ENCODE measurements at regions not wholly inside any gene's neighbourhood (a gene's known extent, or its start where the extent isn't known, plus 50 kb on each side); places are given as distances from the start of the nearest gene placed in this dataset.
"Not testable (repeated sequence)": the region's sequence is repeated elsewhere in the genome, so short reads cannot be mapped to it uniquely, and the experiment has no call there.

- no peaks in the 10 kb centered on the region for H3K4me1 ChIP-seq (ENCODE audit: low read length)
- H3K36me3 ChIP-seq (ENCODE audit: insufficient read depth, low read length): no peaks in the 10 kb centered on the region
- H3K27me3 ChIP-seq (ENCODE audit: low read length): no peaks in the 10 kb centered on the region
- no peaks in the 10 kb centered on the region for H4K20me1 ChIP-seq (ENCODE audit: insufficient read depth, low read depth, low read length)
- H3K79me2 ChIP-seq (ENCODE audit: low read length): no peaks in the 10 kb centered on the region
- H3K4me2 ChIP-seq (ENCODE audit: low read depth, low read length, poor library complexity, severe bottlenecking): no peak overlapping the region
- no peak for DNase-seq
- H3K9ac ChIP-seq (ENCODE audit: low read length): no peak overlapping the region
- H3K27ac ChIP-seq (ENCODE audit: low read length): no peak overlapping the region
- no peak overlapping the region for H3K4me3 ChIP-seq (ENCODE audit: low read length)
- H2AFZ ChIP-seq (ENCODE audit: low read length): no peak overlapping the region
- no peaks in the 10 kb centered on the region for H3K9me3 ChIP-seq (ENCODE audit: low read length)
- H3K9me2 ChIP-seq (replicated peaks; ENCODE audit: insufficient read depth, low read length): no peaks in the 10 kb centered on the region
Observed at GRCh38 chr3:124147429-124147828, 155.5 kb upstream of the ROPN1 start.

DNA sequence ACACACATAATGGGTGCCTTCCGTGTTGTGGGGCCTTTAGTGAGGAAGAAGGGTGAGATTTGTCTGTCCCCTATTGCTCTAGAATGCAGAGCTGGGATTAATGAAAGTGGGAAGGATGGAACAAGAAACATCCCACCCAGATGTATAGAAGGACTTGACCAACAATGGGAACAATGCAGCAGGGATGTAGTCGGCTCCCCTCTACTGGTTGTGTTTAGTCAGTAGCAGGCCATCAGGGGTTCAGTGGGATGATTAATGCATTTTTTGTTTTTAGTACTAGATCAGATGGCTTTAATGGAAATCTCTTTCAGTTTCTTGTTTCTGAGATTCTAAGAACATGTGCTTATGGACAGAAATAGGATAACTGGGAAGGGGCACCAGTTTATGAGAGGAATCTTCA lies 156.0 kb upstream of the ROPN1 start:
- Histone ChIP-seq H3K9me3 (ENCODE audit: low read length) (no peaks in the 10 kb centered on the region), H3K79me2 (ENCODE audit: low read length) (no peaks in the 10 kb centered on the region), H3K9ac (ENCODE audit: low read length) (no peak overlapping the region), H3K27ac (ENCODE audit: low read length) (no peak overlapping the region), H3K27me3 (ENCODE audit: low read length) (no peaks in the 10 kb centered on the region), H3K4me1 (ENCODE audit: low read length) (no peaks in the 10 kb centered on the region), H3K4me3 (ENCODE audit: low read length) (no peak overlapping the region), H4K20me1 (ENCODE audit: insufficient read depth, low read depth, low read length) (no peaks in the 10 kb centered on the region), H3K36me3 (ENCODE audit: insufficient read depth, low read length) (no peaks in the 10 kb centered on the region), H3K9me2 (replicated peaks; ENCODE audit: insufficient read depth, low read length) (no peaks in the 10 kb centered on the region), H2AFZ (ENCODE audit: low read length) (no peak overlapping the region), H3K4me2 (ENCODE audit: low read depth, low read length, poor library complexity, severe bottlenecking) (no peak overlapping the region)
- DNase-seq: no peak

DNA sequence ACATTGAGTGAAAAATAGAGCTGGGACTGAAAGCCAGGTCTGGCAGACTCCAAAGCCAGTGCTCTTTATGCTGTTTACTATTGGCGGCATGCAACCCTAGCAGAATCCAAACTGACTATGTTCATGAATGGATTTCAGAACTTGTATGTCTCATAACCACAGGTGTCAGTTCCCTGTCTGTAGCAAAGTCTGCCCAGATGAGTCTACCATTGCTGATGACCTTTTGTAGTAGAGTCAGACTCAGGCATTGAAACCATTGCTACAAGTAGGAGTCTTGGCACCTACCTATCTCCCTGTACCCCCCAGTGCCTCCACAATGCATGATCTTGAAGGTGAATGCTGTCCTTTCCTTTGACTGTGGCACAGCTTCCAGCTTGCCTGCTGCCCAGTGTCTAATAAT lies 157.2 kb upstream of the ROPN1 start:
- Histone ChIP-seq H2AFZ (ENCODE audit: low read length) (no peak overlapping the region), H3K4me1 (ENCODE audit: low read length) (no peaks in the 10 kb centered on the region), H3K36me3 (ENCODE audit: insufficient read depth, low read length) (no peaks in the 10 kb centered on the region), H4K20me1 (ENCODE audit: insufficient read depth, low read depth, low read length) (no peaks in the 10 kb centered on the region), H3K27ac (ENCODE audit: low read length) (no peak overlapping the region), H3K4me3 (ENCODE audit: low read length) (no peak overlapping the region), H3K4me2 (ENCODE audit: low read depth, low read length, poor library complexity, severe bottlenecking) (no peak overlapping the region), H3K9me3 (ENCODE audit: low read length) (no peaks in the 10 kb centered on the region), H3K9ac (ENCODE audit: low read length) (no peak overlapping the region), H3K9me2 (replicated peaks; ENCODE audit: insufficient read depth, low read length) (no peaks in the 10 kb centered on the region), H3K27me3 (ENCODE audit: low read length) (no peaks in the 10 kb centered on the region), H3K79me2 (ENCODE audit: low read length) (no peaks in the 10 kb centered on the region)
- no peak for DNase-seq

DNA sequence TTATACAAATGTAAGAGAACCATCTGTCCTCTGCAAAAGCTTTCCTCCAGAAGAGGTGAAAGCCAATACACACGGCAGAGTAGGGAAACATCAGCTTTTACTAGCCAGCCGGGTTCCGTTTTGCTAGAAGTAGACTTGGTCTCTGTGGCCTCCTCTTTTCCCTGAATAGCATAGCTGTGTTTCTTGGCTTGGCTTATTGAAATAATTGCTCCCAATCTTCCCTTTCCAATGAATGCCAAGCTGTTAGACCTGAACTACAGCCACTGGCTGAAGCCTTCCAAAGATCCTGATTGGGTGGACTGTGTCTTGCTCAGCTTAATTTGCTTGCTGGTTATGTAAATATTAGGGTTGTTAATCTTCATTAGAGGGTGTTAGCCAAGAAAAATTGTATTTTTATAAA lies 157.8 kb upstream of the ROPN1 start:
- DNase-seq: no peak
- no peaks in the 10 kb centered on the region for H3K9me3 ChIP-seq (ENCODE audit: low read length)

GRCh38 chr3:124152891-124153290 lies 161.0 kb upstream of the ROPN1 start:
- DNase-seq; H3K9ac ChIP-seq (ENCODE audit: low read length); H3K9me3 ChIP-seq (ENCODE audit: low read length); H3K36me3 ChIP-seq (ENCODE audit: insufficient read depth, low read length); H3K79me2 ChIP-seq (ENCODE audit: low read length); H3K27ac ChIP-seq (ENCODE audit: low read length); H3K4me2 ChIP-seq (ENCODE audit: low read depth, low read length, poor library complexity, severe bottlenecking); H3K4me1 ChIP-seq (ENCODE audit: low read length); H2AFZ ChIP-seq (ENCODE audit: low read length); H3K4me3 ChIP-seq (ENCODE audit: low read length); H3K27me3 ChIP-seq (ENCODE audit: low read length); H4K20me1 ChIP-seq (ENCODE audit: insufficient read depth, low read depth, low read length); H3K9me2 ChIP-seq (replicated peaks; ENCODE audit: insufficient read depth, low read length): not testable (repeated sequence)

More for the DNA sequence above, 157.8 kb upstream of the ROPN1 start:
- H3K9ac ChIP-seq (ENCODE audit: low read length): no peak overlapping the region
- H4K20me1 ChIP-seq (ENCODE audit: insufficient read depth, low read depth, low read length): no peaks in the 10 kb centered on the region
- no peaks in the 10 kb centered on the region for H3K79me2 ChIP-seq (ENCODE audit: low read length)
- H3K4me1 ChIP-seq (ENCODE audit: low read length): no peaks in the 10 kb centered on the region
- no peaks in the 10 kb centered on the region for H3K36me3 ChIP-seq (ENCODE audit: insufficient read depth, low read length)
- no peak overlapping the region for H3K4me3 ChIP-seq (ENCODE audit: low read length)
- no peaks in the 10 kb centered on the region for H3K9me2 ChIP-seq (replicated peaks; ENCODE audit: insufficient read depth, low read length)
- no peaks in the 10 kb centered on the region for H3K27me3 ChIP-seq (ENCODE audit: low read length)
- no peak overlapping the region for H3K4me2 ChIP-seq (ENCODE audit: low read depth, low read length, poor library complexity, severe bottlenecking)
- no peak overlapping the region for H3K27ac ChIP-seq (ENCODE audit: low read length)
- no peak overlapping the region for H2AFZ ChIP-seq (ENCODE audit: low read length)

DNA sequence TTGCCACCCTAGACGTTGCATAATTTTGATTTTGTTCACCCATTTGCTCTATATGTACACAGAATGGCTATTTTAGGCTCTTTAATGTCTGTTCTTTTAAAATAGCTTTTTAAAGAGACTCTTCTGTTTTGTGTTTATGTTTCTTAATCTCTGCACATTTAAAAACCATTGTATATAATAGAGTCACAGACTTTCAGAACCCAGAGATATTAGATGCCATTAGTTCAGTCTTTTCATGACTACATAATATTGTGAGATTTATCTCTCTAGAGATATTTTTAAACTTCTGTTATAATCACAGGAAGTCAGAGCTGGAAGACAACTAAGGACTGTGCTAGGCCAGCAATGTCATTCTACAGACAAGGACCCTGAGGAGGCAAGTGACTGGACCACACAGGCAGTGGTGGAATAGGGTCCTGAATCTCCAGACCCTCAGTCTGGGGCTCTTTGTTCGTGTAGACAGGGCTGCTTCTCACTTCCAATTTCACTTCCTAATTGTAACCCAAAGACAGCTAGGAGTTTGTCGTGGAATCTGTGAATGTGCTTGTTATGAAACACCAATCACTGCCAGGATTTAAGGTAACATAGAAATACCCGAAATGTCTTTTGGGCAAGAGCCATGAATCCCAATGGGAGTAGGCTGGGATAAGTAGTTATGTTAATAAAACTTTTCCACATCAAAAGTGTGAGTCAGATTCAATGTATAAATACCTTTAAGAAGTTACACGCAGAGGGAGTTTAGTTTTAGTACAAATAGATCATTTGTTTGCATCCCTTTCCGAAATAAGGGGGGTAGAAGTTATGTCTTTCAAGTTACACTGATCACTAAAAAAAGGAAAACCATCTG lies 165.2 kb upstream of the ROPN1 start:
- Histone ChIP-seq H3K9me2 (replicated peaks; ENCODE audit: insufficient read depth, low read length) (no peaks in the 10 kb centered on the region), H3K27ac (ENCODE audit: low read length) (no peak overlapping the region), H3K4me2 (ENCODE audit: low read depth, low read length, poor library complexity, severe bottlenecking) (no peak overlapping the region), H3K9ac (ENCODE audit: low read length) (no peak overlapping the region), H3K36me3 (ENCODE audit: insufficient read depth, low read length) (no peaks in the 10 kb centered on the region), H3K4me3 (ENCODE audit: low read length) (no peak overlapping the region), H3K79me2 (ENCODE audit: low read length) (no peaks in the 10 kb centered on the region), H3K27me3 (ENCODE audit: low read length) (no peaks in the 10 kb centered on the region), H3K4me1 (ENCODE audit: low read length) (no peaks in the 10 kb centered on the region), H3K9me3 (ENCODE audit: low read length) (no peaks in the 10 kb centered on the region), H2AFZ (ENCODE audit: low read length) (no peak overlapping the region), H4K20me1 (ENCODE audit: insufficient read depth, low read depth, low read length) (no peaks in the 10 kb centered on the region)
- DNase-seq: no peak

DNA sequence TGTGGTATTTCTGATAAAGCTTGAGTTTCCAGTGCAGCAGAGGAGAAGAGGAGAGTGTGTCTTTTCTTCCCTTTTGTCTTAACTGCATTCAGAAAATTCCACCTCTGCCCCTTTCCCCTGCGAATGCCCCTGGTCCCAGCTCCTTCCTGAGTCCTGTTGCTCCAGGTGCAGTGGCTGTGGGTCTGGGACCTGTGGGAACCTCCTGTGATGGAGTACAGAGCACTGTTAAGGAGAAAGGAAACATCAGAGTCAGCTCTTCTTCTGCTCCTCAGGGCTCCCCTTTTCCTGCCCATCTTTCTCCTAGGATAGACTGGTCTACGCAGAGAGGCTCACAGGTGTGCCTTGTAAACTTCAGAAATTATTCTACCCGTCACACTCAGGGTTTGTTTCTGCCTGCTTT lies 165.8 kb upstream of the ROPN1 start:
- Histone ChIP-seq H4K20me1 (ENCODE audit: insufficient read depth, low read depth, low read length) (no peaks in the 10 kb centered on the region), H3K9me2 (replicated peaks; ENCODE audit: insufficient read depth, low read length) (no peaks in the 10 kb centered on the region), H3K4me1 (ENCODE audit: low read length) (no peaks in the 10 kb centered on the region), H3K9me3 (ENCODE audit: low read length) (no peaks in the 10 kb centered on the region), H3K4me3 (ENCODE audit: low read length) (no peak overlapping the region), H3K27me3 (ENCODE audit: low read length) (no peaks in the 10 kb centered on the region), H3K36me3 (ENCODE audit: insufficient read depth, low read length) (no peaks in the 10 kb centered on the region), H3K4me2 (ENCODE audit: low read depth, low read length, poor library complexity, severe bottlenecking) (no peak overlapping the region), H3K27ac (ENCODE audit: low read length) (no peak overlapping the region), H3K79me2 (ENCODE audit: low read length) (no peaks in the 10 kb centered on the region), H3K9ac (ENCODE audit: low read length) (no peak overlapping the region), H2AFZ (ENCODE audit: low read length) (no peak overlapping the region)
- DNase-seq: no peak

GRCh38 chr3:124158168-124158881 lies 166.4 kb upstream of the ROPN1 start:
- Histone ChIP-seq H2AFZ (ENCODE audit: low read length) (no peak overlapping the region), H3K4me1 (ENCODE audit: low read length) (no peaks in the 10 kb centered on the region), H3K79me2 (ENCODE audit: low read length) (no peaks in the 10 kb centered on the region), H3K4me3 (ENCODE audit: low read length) (no peak overlapping the region), H3K9me2 (replicated peaks; ENCODE audit: insufficient read depth, low read length) (no peaks in the 10 kb centered on the region), H3K27ac (ENCODE audit: low read length) (no peak overlapping the region), H4K20me1 (ENCODE audit: insufficient read depth, low read depth, low read length) (no peaks in the 10 kb centered on the region), H3K4me2 (ENCODE audit: low read depth, low read length, poor library complexity, severe bottlenecking) (no peak overlapping the region), H3K9ac (ENCODE audit: low read length) (no peak overlapping the region), H3K9me3 (ENCODE audit: low read length) (no peaks in the 10 kb centered on the region), H3K27me3 (ENCODE audit: low read length) (no peaks in the 10 kb centered on the region), H3K36me3 (ENCODE audit: insufficient read depth, low read length) (no peaks in the 10 kb centered on the region)
- DNase-seq: no peak

Data from Karpas-422 (cell line).